ENCODE measurements at regions not wholly inside any gene's neighbourhood (a gene's known extent, or its start where the extent isn't known, plus 50 kb on each side); places are given as distances from the start of the nearest gene placed in this dataset.

GRCh38 chr11:16613262-16613511 is 125.3 kb upstream of the C11orf58 start:
- TF ChIP-seq CTCF (IDR thresholded peaks at IDR 0.05) (no peak), POLR2AphosphoS5 (IDR thresholded peaks at IDR 0.05; ENCODE audit: low read depth, low read length) (no peak)
